OCI-LY1 (cell line): ENCODE measurements at regions not wholly inside any gene's neighbourhood (a gene's known extent, or its start where the extent isn't known, plus 50 kb on each side); places are given as distances from the start of the nearest gene placed in this dataset.

ENCODE experiments used
- H2AFZ ChIP-seq: fragments of 200-600 bp; sonication (generic), shearing (Covaris generic); 2 replicates; pipeline ENCODE4 v1.6.0; 2014; ENCODE audit warnings: antibody characterized with exemption, mild to moderate bottlenecking, low read length
- H3F3A ChIP-seq: fragments of 200-600 bp; sonication (generic), shearing (Covaris generic); 2 replicates; pipeline ENCODE4 v1.6.0; 2014; ENCODE audit warnings: mild to moderate bottlenecking, antibody characterized with exemption, low read length, moderate library complexity; ENCODE audit not compliant: insufficient read depth
- H3K27ac ChIP-seq: fragments of 200-600 bp; sonication (generic); 2 replicates; pipeline ENCODE4 v1.5.1; 2014; ENCODE audit warnings: low read length, mixed run types, mild to moderate bottlenecking, low read depth; ENCODE audit not compliant: poor library complexity, severe bottlenecking
- H3K27me3 ChIP-seq: fragments of 200-600 bp; sonication (generic); 2 replicates; pipeline ENCODE4 v1.6.0; 2014; ENCODE audit warnings: antibody characterized with exemption, mild to moderate bottlenecking, low read length, moderate library complexity; ENCODE audit not compliant: insufficient read depth
- H3K36me3 ChIP-seq: fragments of 200-600 bp; sonication (generic); 2 replicates; pipeline ENCODE4 v1.6.1; 2014; ENCODE audit warnings: mild to moderate bottlenecking, antibody characterized with exemption, low read length, moderate library complexity, mixed read lengths; ENCODE audit not compliant: insufficient read depth
- H3K4me1 ChIP-seq: fragments of 200-600 bp; sonication (generic); 2 replicates; pipeline ENCODE4 v1.5.1; 2014; ENCODE audit warnings: mild to moderate bottlenecking, low read length, moderate library complexity; ENCODE audit not compliant: insufficient read depth, severe bottlenecking
- H3K4me2 ChIP-seq: fragments of 200-600 bp; sonication (generic), shearing (Covaris generic); 2 replicates; pipeline ENCODE4 v1.6.1; 2014; ENCODE audit warnings: low read length
- H3K4me3 ChIP-seq: fragments of 200-600 bp; sonication (generic); 2 replicates; pipeline ENCODE4 v1.5.1; 2014; ENCODE audit warnings: low read length, low read depth, mild to moderate bottlenecking, mixed read lengths; ENCODE audit not compliant: poor library complexity, severe bottlenecking
- H3K79me2 ChIP-seq: fragments of 200-600 bp; shearing (Covaris generic); 2 replicates; pipeline ENCODE4 v1.6.1; 2016; ENCODE audit warnings: mixed run types, low read length, mixed read lengths; ENCODE audit not compliant: insufficient read depth
- H3K9ac ChIP-seq: fragments of 200-600 bp; sonication (generic), shearing (Covaris generic); 2 replicates; pipeline ENCODE4 v1.6.1; 2014; ENCODE audit warnings: mild to moderate bottlenecking, low read length, mixed read lengths
- H3K9me2 ChIP-seq: fragments of 200-600 bp; sonication (generic), shearing (Covaris generic); 2 replicates; pipeline ENCODE4 v1.6.1; 2014; ENCODE audit warnings: low read depth, mild to moderate bottlenecking, low read length, mixed read lengths
- H3K9me3 ChIP-seq: fragments of 200-600 bp; shearing (Covaris generic); 2 replicates; pipeline ENCODE4 v1.6.1; 2014; ENCODE audit warnings: low read length, mixed read lengths
- H4K20me1 ChIP-seq: fragments of 200-600 bp; sonication (generic), shearing (Covaris generic); 2 replicates; pipeline ENCODE4 v1.6.0; 2016; ENCODE audit warnings: mild to moderate bottlenecking, low read length; ENCODE audit not compliant: insufficient read depth
- CTCF ChIP-seq: fragments of 200-600 bp; sonication (generic), shearing (Covaris generic); IDR thresholded peaks from 2 replicates; pipeline ENCODE4 v1.5.1; 2017; ENCODE audit warnings: mild to moderate bottlenecking, antibody characterized with exemption, low read length, moderate library complexity, mixed read lengths
- EZH2 ChIP-seq: fragments of 200-600 bp; sonication (generic), shearing (Covaris generic); IDR thresholded peaks from 2 replicates; pipeline ENCODE4 v1.8.0; 2017; ENCODE audit warnings: borderline replicate concordance, mixed run types, mild to moderate bottlenecking, antibody characterized with exemption, low read length, moderate library complexity, mixed read lengths

- Histone ChIP-seq H3K9me2 (no peaks in the 10 kb centered on the region), H3K4me2 (no peak overlapping the region), H2AFZ (no peak overlapping the region), H3K9me3 (no peaks in the 10 kb centered on the region), H3K36me3 (no peaks in the 10 kb centered on the region), H3K9ac (no peak overlapping the region), H3K4me3 (no peak overlapping the region), H3K27ac (no peak overlapping the region), H3K79me2 (no peaks in the 10 kb centered on the region), H3F3A (no peaks in the 10 kb centered on the region), H4K20me1 (no peaks in the 10 kb centered on the region), H3K4me1 (no peaks in the 10 kb centered on the region), H3K27me3 (no peaks in the 10 kb centered on the region)
- TF ChIP-seq EZH2 = no peak
- TF ChIP-seq CTCF = no peak
Observed at GRCh38 chr3:1963896-1964295, 134.8 kb upstream of the CNTN4 start.

DNA sequence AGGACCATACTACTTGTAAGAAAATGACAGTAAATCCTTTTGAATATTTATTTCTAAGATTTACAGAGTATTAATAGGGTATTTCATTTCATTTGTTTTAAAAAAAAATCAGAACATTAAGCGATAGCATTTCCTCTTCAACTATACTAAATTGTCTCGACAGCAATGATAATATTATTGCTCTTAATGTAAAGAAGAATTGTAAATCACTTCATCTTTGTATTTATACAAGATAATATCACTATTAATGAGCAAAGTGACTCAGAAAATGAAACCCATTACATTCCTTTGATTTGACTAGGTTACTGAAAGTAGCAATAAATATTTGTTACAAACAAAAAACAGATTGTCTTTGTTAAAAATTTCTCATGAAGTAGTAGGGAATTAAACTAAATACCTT lies 131.1 kb upstream of the CNTN4 start:
- Histone ChIP-seq H2AFZ (no peak overlapping the region), H4K20me1 (no peaks in the 10 kb centered on the region), H3K9me2 (no peaks in the 10 kb centered on the region), H3F3A (no peaks in the 10 kb centered on the region), H3K9ac (no peak overlapping the region), H3K9me3 (no peaks in the 10 kb centered on the region), H3K4me3 (no peak overlapping the region), H3K4me1 (no peaks in the 10 kb centered on the region), H3K27ac (no peak overlapping the region), H3K79me2 (no peaks in the 10 kb centered on the region), H3K4me2 (no peak overlapping the region), H3K27me3 (no peaks in the 10 kb centered on the region), H3K36me3 (no peaks in the 10 kb centered on the region)
- TF ChIP-seq EZH2 (no peak), CTCF (no peak)

DNA sequence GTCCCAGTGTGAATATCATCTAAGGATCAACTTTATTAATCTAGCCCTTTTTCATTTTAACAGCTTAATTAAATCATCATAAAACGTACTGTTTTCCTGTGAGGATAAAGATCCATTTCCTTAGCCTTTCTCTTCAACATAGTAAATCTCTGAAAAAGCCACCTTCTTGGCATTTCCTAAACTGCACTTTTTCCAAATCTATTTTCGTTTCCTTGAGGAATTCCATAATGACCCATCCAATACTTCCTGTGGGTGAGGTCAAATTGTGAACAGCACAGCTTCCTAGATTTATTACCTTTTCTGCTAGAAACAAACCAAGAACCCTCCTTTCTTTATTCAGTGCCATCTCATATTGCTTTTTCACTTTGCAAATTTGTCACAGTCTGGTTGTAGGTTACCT lies 129.4 kb upstream of the CNTN4 start:
- Histone ChIP-seq H2AFZ (no peak overlapping the region), H3K9me3 (no peaks in the 10 kb centered on the region), H3F3A (no peaks in the 10 kb centered on the region), H3K4me1 (no peaks in the 10 kb centered on the region), H3K9ac (no peak overlapping the region), H3K9me2 (no peaks in the 10 kb centered on the region), H4K20me1 (no peaks in the 10 kb centered on the region), H3K79me2 (no peaks in the 10 kb centered on the region), H3K27ac (no peak overlapping the region), H3K36me3 (no peaks in the 10 kb centered on the region), H3K4me2 (no peak overlapping the region), H3K4me3 (no peak overlapping the region), H3K27me3 (no peaks in the 10 kb centered on the region)
- TF ChIP-seq EZH2 (no peak), CTCF (no peak)
